IMR-90 (cell line): ENCODE measurements at regions not wholly inside any gene's neighbourhood (a gene's known extent, or its start where the extent isn't known, plus 50 kb on each side); places are given as distances from the start of the nearest gene placed in this dataset.

Experiments used
- BHLHE40 ChIP-seq: fragments of 150-350 bp; IDR thresholded peaks from 2 replicates; pipeline ENCODE4 v1.6.1; 2016; ENCODE audit warnings: mild to moderate bottlenecking, low read depth, low read length
- CEBPB ChIP-seq: IDR thresholded peaks from 2 replicates; pipeline ENCODE4 v1.6.1; 2012; ENCODE audit warnings: low read depth, low read length, improper control_type of control experiment
- MAFK ChIP-seq: IDR thresholded peaks from 2 replicates; pipeline ENCODE4 v1.6.1; 2012; ENCODE audit warnings: low read depth, low read length, improper control_type of control experiment
- MAZ ChIP-seq: IDR thresholded peaks from 2 replicates; pipeline ENCODE4 v1.6.1; 2012; ENCODE audit warnings: low read depth, mild to moderate bottlenecking, low read length, improper control_type of control experiment, moderate library complexity, borderline replicate concordance
- POLR2A ChIP-seq: IDR thresholded peaks from 2 replicates; pipeline ENCODE4 v1.6.1; 2012; ENCODE audit warnings: mild to moderate bottlenecking, low read depth, low read length
- RAD21 ChIP-seq: IDR thresholded peaks from 2 replicates; pipeline ENCODE4 v1.6.1; 2012; ENCODE audit warnings: low read length, improper control_type of control experiment
- RCOR1 ChIP-seq: IDR thresholded peaks from 2 replicates; pipeline ENCODE4 v1.6.1; 2012; ENCODE audit warnings: mild to moderate bottlenecking, low read length, improper control_type of control experiment; ENCODE audit not compliant: insufficient replicate concordance
- SMC3 ChIP-seq: fragments of 150-350 bp; IDR thresholded peaks from 2 replicates; pipeline ENCODE4 v1.6.1; 2016; ENCODE audit warnings: low read depth, mild to moderate bottlenecking, antibody characterized with exemption, low read length, moderate library complexity
- USF2 ChIP-seq: fragments of 150-350 bp; IDR thresholded peaks from 2 replicates; pipeline ENCODE4 v1.6.1; 2017; ENCODE audit warnings: mild to moderate bottlenecking, antibody characterized with exemption, low read length, low read depth
- TF ChIP-seq, protein P1 (sequence below): conservative IDR thresholded peaks from 2 replicates; pipeline ENCODE4 v1.5.1; 2012; ENCODE audit warnings: mild to moderate bottlenecking, low read depth, low read length, improper control_type of control experiment
- TF ChIP-seq, protein P2 (sequence below): fragments of 150-350 bp; IDR thresholded peaks from 2 replicates; pipeline ENCODE4 v1.6.1; 2016; ENCODE audit warnings: low read depth, mild to moderate bottlenecking, low read length, moderate library complexity, borderline replicate concordance

DNA sequence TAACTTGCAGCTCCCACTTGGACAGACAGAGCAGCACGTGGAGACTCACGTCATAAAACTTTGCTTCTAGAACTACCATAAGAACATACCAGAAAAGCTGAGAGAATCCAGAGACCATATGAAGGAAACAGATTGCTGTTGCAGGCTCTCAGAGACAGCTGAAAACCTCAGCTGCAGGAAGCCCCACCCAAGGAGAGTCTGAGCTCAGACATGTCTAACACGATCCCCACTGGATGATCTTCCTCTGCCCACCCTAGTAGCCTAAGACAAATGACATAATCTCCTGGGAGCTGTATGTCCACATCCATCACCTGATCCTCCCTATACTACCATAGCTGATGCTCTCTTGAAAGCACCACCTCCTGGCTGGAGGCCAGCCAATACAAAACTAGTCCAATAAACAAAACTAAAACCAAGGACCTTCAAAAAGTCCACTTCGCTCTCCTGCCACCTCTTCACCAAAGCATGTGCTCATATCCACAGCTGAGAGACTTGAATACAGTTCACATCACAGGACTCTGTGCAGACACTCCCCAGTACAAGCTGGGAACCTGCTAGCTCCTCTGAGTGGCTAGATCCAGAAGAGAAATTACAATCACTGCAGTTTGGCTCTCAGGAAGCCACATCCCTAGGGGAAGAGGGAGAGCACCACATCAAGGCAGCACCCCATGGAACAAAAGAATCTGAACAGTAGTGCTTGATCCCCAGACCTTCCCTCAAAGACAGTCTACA is 257.4 kb downstream of the TRIM36 start:
- TF ChIP-seq POLR2A (no peak), MAZ (no peak), SMC3 (no peak), USF2 (no peak), RCOR1 (no peak), MAFK (no peak), CEBPB (no peak), BHLHE40 (no peak), RAD21 (no peak)
- TF ChIP-seq, protein P1, sequence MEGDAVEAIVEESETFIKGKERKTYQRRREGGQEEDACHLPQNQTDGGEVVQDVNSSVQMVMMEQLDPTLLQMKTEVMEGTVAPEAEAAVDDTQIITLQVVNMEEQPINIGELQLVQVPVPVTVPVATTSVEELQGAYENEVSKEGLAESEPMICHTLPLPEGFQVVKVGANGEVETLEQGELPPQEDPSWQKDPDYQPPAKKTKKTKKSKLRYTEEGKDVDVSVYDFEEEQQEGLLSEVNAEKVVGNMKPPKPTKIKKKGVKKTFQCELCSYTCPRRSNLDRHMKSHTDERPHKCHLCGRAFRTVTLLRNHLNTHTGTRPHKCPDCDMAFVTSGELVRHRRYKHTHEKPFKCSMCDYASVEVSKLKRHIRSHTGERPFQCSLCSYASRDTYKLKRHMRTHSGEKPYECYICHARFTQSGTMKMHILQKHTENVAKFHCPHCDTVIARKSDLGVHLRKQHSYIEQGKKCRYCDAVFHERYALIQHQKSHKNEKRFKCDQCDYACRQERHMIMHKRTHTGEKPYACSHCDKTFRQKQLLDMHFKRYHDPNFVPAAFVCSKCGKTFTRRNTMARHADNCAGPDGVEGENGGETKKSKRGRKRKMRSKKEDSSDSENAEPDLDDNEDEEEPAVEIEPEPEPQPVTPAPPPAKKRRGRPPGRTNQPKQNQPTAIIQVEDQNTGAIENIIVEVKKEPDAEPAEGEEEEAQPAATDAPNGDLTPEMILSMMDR: no peak
- TF ChIP-seq, protein P2, sequence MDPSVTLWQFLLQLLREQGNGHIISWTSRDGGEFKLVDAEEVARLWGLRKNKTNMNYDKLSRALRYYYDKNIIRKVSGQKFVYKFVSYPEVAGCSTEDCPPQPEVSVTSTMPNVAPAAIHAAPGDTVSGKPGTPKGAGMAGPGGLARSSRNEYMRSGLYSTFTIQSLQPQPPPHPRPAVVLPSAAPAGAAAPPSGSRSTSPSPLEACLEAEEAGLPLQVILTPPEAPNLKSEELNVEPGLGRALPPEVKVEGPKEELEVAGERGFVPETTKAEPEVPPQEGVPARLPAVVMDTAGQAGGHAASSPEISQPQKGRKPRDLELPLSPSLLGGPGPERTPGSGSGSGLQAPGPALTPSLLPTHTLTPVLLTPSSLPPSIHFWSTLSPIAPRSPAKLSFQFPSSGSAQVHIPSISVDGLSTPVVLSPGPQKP: no peak
